ENCODE measurements at regions not wholly inside any gene's neighbourhood (a gene's known extent, or its start where the extent isn't known, plus 50 kb on each side); places are given as distances from the start of the nearest gene placed in this dataset.

- FAIRE-seq: no peak
Observed at GRCh38 chr3:177579419-177579818, 382.1 kb upstream of the TBL1XR1 start.

DNA sequence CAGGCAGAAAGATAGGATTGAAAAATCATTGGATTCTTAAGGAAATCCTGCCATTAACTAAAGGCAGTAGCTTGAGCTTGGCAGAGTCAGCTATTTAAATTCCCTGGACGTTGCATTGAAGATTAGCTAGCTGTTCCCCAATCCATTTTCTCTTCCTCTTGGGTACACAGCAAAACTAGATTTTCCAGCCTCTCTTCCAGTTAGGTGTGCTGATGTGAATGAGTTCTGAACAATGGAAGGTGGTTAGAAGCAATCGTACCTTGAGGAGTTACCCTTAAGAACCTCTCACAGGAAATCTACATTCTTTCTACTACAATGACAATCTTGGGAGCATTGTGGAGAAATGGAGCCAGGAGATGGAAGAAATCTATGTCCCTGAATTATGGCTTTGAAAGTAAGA, 383.2 kb upstream of the TBL1XR1 start:
- no peak for FAIRE-seq

GRCh38 chr3:177585271-177585670, 388.0 kb upstream of the TBL1XR1 start:
- FAIRE-seq: no peak

DNA sequence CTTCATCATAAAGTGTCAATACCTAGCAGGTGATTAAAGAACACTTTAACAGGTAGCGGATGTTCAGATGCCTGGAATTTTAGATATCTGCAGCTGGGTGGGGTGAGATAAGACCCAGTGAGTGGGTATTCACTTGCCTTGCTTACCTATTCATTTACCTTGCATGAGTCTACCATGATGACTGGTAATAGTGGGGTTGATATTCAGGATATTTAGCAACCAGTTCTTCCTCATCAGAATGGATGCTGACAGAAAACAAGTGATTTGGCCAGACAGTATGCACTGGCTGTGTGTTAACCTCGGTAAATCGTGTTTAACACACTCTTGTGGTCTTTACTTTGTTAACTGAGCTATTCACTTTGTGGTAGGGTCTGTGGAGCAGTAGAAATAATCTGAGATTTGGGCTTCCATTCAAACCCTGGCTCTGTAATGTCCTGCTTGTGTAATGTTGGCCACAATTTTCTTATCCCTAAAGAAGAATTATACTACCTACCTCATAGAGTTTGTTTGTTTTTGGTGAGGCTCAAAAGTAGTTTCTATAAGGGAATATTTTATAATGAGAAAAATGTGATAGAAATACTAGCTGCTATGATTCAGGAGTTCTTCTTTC, 391.9 kb upstream of the TBL1XR1 start:
- no peak for FAIRE-seq

DNA sequence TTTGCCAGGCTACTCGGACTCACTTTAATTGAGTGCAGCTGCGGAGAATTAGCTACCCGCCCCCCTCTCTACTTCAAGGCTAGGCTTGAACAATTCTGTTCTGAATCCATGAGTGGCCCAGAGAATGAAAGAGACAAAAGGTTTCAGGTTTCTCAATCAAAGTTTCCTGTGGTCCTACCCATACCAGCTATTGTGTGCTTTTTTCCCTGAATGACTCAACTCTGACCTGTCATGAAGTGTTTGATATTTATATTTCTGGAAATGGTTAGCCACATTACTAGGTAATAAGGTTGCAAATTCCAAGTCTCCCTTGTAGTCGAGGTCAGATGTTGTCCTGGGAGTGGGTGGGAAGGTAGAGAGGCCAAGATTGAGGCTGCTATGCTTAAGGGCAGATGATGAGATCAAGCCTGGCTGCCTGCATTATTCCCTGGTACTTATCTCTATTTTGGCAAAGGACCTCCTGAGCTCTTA, 392.7 kb upstream of the TBL1XR1 start:
- no peak for FAIRE-seq

DNA sequence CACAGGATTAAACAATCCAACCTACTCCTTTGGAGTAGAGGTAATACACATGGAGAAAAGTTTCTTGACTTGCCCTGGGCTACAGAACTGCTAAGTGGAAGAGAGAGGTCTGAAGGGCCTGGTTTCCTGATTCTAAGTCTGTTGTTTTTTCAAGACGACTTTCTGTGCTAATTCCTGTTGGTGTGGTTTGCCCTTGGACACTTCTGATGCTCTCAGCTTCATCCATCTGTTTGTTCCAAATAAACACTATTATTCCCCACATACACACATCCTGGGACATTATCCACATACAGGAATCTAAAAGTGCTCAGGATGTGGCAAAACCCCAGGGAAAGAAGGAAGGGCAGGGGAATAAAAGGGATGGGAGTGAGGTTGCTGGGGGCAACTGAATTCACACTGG, 393.5 kb upstream of the TBL1XR1 start:
- no peak for FAIRE-seq

DNA sequence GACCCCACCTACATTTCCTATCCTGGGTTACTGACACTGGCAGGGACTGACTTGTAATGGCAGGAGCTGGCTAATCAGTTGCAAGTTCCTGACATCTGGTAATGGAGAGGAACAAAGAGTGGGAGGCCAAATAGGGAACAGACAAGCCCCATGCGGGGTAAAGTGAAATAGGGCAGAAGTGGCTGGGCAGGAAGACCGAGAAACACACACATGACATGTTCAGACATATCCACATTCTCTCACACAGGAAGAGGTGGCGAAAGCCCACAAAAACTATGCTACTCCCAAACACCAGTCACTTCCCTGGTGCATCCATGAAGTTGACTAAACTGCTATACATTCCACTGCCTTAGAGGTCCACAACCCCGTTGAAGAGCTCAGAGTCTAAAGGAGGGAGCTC, 394.1 kb upstream of the TBL1XR1 start:
- no peak for FAIRE-seq

DNA sequence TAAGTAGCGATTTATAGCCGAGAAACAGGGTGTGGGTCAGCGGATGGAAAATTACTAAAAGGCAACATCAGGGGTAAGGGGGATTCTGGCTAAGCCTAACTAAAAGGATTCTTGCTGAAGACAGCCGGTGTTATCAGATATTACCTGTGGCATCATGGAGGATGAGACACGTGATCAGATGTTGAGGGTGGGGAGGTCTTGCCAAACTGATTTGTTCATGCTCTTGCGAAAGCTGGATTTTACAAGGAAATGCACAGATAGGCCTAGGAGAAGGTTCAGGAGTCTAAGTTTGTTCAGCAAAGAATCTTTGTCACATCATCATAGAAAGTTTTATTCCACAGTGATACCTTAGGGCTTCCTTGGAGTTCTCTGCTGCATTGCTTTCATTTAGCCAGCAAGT, 396.8 kb upstream of the TBL1XR1 start:
- no peak for FAIRE-seq

DNA sequence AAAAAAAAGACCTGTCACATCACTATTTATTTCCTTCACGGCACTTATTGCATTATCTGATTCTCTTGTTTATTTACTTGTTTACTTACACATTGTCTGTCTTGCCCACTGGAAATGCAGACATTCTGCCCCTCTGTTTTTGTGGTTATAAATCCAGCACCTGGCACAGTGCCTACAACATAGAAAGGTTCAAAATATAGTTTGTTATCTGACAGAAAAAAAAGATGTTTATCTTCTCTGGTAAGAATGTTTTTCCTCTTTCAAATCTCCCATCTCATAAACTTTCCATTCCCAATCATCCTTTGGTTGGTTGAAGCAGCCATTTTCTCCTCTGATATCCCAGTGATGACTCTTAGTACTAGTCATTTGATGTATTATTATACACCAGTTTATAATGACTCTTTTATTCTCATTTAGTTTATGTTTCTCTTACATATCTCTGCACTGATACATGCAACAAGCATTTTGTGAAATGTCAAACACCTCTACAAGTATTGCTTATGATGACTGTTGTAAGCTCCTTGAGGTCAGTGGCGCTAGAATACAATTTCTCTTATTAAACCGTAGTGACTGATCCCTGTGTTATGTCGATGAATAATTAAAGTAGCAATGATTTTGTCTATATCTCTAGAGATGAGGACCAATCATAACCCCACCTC, 398.4 kb upstream of the TBL1XR1 start:
- no peak for FAIRE-seq

- no peak for FAIRE-seq
Observed at GRCh38 chr3:177596248-177596815, 399.1 kb upstream of the TBL1XR1 start.

- no peak for FAIRE-seq
Observed at GRCh38 chr3:177596816-177597271, 399.6 kb upstream of the TBL1XR1 start.

- FAIRE-seq: no peak
Observed at GRCh38 chr3:177597311-177598096, 400.2 kb upstream of the TBL1XR1 start.

- no peak for FAIRE-seq
Observed at GRCh38 chr3:177598097-177598833, 401.0 kb upstream of the TBL1XR1 start.

GRCh38 chr3:177599326-177599725, 402.0 kb upstream of the TBL1XR1 start:
- no peak for FAIRE-seq

DNA sequence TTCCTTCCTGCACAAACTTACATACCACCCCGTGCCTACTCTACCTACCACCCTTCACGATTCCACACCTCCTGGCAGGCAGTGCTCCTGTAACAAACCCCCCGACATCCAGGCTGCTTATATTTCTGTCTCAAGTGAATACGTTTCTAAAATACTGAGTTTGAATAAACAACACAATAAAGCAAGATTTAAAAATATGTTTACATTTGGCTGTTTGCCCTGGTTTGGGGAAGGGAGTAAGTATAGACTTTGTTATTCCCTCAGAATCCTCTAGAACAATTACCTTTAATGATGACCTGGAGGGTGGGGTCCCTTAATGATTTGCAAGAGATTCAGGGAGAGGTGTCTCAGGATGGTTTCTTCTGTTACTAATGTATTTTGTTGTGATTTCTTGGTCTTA, 402.6 kb upstream of the TBL1XR1 start:
- FAIRE-seq: no peak

DNA sequence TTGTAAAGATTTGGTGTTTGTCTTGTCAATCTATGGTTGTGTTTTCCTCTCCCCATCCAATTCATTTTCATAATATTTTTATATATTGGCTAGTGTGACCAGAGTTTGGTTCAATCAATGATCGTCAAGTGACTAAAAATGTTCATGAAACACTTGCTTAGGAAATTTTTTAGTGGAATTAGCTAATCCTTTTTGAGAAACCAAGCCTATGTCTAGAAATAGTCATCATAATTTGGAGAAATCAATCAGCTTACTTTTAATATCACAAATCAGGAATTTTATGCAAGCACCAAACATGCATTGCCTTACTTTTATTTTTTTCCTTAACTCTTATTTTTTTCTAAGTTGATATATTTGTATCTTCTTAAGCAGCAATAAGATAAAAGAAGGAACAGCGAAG, 403.1 kb upstream of the TBL1XR1 start:
- no peak for FAIRE-seq

DNA sequence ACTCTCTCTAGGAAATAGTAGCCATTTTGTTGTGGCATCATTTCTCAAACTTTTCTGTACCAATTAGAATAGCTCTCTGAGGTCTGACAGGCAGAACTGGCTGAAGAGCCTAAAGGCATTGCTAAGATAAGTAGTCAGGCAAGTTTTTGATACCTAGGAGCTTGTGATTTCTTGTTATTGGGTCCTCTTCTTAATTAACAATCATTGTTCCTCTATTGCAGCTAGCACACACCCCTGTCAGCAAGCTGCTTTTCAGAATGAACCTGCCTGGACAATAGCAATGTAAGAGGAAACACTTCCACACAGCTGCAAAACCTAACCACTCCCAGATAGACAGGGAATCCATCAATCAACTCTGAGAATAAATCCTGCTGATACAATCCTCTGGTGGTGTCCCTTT, 403.9 kb upstream of the TBL1XR1 start:
- no peak for FAIRE-seq

DNA sequence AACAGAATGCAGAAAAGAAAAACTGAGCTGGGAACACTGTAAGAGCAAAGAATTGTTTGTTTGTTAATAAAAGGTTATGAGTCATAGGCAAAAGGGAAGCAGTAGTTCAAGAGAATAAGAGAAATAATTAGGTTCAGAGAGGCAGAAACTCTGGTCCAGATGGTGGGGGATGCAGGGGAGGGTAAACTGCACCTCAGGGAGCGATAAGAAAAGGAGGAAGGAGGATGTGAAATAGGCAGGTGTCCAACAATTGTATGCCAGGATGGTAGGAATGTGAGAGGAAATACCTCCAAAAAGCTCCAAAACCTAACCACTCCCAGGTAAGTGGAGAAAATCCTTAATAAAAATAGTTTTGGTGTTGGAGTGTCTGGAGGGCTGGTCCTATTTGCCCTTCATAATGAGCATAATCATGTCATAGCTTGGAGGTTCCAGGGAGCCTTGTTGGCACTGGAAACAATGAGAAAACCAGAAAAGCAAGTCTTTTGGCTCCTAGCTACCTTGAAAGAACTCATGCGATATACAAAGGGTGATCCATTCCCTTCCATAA, 405.4 kb upstream of the TBL1XR1 start:
- no peak for FAIRE-seq

DNA sequence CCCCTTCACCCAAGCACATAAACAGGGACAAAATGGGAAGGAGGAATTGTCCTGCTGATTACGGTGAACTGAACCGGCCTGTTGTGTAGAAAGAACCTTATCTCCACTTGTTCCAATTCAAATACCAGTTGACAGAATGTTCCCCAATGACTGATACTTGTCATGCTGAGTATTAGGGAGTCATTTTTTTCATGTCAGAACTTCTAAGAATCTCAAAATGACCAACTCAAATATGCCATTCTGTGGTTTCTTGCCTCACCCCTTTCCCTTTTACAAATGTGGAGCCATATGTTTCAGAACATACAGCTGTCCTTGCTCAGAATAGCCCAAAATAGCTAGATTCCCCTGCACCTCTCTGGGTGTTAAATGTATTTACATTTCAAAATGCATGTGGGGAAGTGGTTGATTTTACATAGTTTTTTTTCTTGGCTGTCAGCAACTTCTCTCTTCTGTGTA, 405.9 kb upstream of the TBL1XR1 start:
- no peak for FAIRE-seq

- FAIRE-seq: no peak
Observed at GRCh38 chr3:177604181-177604580, 406.9 kb upstream of the TBL1XR1 start.

GRCh38 chr3:177606891-177607290, 409.6 kb upstream of the TBL1XR1 start:
- no peak for FAIRE-seq

DNA sequence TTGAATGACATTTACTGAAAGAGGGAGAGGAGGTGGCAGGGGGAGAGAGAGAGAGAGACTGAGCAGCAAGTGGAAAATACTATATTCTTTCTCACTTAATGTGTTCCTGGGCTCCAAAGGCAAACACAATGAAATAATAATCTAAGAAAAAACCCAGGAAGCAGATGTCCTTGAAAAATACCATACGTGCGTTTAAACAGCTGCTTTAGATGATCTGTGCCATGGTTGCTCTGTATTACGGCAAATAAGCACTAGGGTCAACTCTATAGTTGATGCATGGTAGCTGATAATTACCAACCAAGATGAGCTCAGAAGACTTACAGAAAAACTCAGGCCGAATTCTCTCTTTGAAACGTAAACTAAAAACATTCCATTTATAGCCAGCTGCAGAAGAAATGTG, 410.3 kb upstream of the TBL1XR1 start:
- FAIRE-seq: no peak

- FAIRE-seq: no peak
Observed at GRCh38 chr3:177608443-177608842, 411.2 kb upstream of the TBL1XR1 start.

All from A204.1 (cell line).